ENCODE measurements at regions not wholly inside any gene's neighbourhood (a gene's known extent, or its start where the extent isn't known, plus 50 kb on each side); places are given as distances from the start of the nearest gene placed in this dataset.
"Not testable (repeated sequence)": the region's sequence is repeated elsewhere in the genome, so short reads cannot be mapped to it uniquely, and the experiment has no call there.

GRCh38 chr10:64175271-64175962, 654.2 kb downstream of the REEP3 start:
- DNase-seq (ENCODE audit: low read depth in 2 of 2, low spot score in 1 of 2), result no peak

DNA sequence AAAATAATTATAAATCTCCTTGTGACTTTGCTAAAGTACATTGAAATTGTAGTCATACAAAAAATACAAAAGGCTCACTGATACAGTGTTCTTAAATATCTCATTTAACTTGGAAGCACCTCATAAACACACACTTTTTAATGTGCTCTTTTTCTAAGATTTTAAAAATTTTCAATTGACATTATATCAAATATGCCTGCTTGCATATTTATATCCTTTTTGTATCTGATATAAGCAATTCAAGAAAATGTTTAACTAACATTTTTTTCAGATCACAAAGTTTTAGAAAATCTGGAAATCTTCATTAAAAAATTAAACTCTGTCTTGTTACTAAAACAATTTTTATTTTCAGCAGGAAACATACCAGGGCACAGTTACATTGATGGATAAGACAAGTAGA, 661.5 kb downstream of the REEP3 start:
- DNase-seq (ENCODE audit: low read depth in 2 of 2, low spot score in 1 of 2), result no peak

- DNase-seq (ENCODE audit: low read depth in 2 of 2, low spot score in 1 of 2), result no peak
Observed at GRCh38 chr10:64191286-64191685, 670.1 kb downstream of the REEP3 start.

- DNase-seq (ENCODE audit: low read depth in 2 of 2, low spot score in 1 of 2), result no peak
Observed at GRCh38 chr10:64196638-64197315, 675.6 kb downstream of the REEP3 start.

DNA sequence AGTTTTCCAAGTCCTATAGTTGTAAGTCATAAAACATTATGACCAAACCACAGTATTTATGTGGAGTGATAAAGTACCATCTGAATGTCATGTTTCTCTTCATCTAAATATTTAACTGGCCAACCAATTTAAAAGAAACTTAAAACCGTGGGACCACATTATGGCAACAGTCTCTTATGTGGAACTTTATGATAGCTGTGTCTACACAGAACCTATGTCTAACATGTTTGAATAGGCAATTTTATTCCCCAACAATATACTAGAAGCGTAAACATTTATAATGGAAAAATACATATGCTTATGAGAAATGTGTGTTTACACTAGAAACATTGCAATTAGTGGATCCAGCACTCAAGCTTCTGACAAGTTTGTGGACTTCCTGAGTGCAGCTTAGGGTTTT, 680.7 kb downstream of the REEP3 start:
- DNase-seq (ENCODE audit: low read depth in 2 of 2, low spot score in 1 of 2), result no peak

- not testable (repeated sequence) for DNase-seq (ENCODE audit: low read depth in 2 of 2, low spot score in 1 of 2)
Observed at GRCh38 chr10:64204504-64204903, 683.3 kb downstream of the REEP3 start.

DNA sequence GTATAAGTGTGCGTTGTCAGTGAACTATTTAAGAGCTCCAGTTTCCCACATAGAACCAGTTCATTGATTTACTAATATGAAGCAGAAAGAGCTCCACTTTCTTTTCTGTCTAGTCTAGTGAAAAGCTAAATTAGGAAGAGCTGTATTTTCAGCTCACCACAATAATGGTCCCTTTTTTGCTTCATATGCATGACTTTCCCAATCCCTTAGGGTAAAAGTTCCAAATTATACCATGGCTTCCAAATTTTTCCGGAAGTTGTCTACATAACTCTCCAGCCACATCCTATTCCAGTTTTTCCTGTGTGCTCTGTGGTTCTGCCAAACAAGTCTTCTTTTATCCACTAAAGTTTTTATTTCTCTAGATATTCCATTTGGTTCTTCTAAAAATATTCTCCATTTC, 685.2 kb downstream of the REEP3 start:
- no peak for DNase-seq (ENCODE audit: low read depth in 2 of 2, low spot score in 1 of 2)

- DNase-seq (ENCODE audit: low read depth in 2 of 2, low spot score in 1 of 2), result no peak
Observed at GRCh38 chr10:64209561-64209960, 688.4 kb downstream of the REEP3 start.

DNA sequence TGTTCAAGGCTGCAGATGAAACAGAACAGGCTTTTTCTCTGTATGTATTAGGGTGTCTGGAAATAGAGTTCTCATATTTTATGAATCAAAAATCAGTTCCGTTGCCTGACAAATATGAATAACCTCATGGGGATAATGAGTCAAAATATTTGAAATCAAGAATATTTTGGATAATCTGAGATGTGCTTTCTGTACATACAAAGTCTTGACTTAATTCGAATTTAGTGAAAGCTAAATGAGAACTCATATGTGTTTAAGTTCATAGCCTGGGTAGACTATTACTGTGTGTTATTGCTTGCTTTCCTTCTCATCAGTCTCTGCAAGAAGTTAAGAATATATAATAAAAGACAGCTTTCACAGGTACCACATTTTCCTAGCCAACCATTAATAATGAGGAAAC, 689.0 kb downstream of the REEP3 start:
- DNase-seq (ENCODE audit: low read depth in 2 of 2, low spot score in 1 of 2), result no peak

GRCh38 chr10:64211466-64211865, 690.3 kb downstream of the REEP3 start:
- DNase-seq (ENCODE audit: low read depth in 2 of 2, low spot score in 1 of 2), result no peak

DNA sequence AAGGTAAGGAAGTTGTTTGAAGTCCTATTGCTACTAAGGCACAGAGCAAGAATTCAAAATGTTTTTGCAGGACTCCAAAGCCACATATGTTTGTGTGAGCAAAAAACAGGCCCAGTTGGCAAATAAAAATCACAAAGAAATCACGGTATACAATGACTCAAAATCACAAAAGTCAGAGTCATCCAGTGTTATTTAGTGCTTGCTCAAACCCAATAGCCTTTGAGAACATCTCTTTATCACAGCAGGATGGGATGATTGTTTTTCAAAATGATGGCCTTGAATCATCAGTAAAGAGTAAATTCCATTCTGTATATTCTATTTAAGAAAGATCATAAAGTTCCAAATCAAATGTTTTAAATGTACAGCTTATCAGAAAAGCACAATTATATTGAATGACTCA, 693.9 kb downstream of the REEP3 start:
- no peak for DNase-seq (ENCODE audit: low read depth in 2 of 2, low spot score in 1 of 2)

GRCh38 chr10:64219271-64220025, 698.2 kb downstream of the REEP3 start:
- DNase-seq (ENCODE audit: low read depth in 2 of 2, low spot score in 1 of 2), result no peak

GRCh38 chr10:64234489-64234888, 713.3 kb downstream of the REEP3 start:
- no peak for DNase-seq (ENCODE audit: low read depth in 2 of 2, low spot score in 1 of 2)

GRCh38 chr10:64257704-64258103, 736.5 kb downstream of the REEP3 start:
- DNase-seq (ENCODE audit: low read depth in 2 of 2, low spot score in 1 of 2), result no peak

DNA sequence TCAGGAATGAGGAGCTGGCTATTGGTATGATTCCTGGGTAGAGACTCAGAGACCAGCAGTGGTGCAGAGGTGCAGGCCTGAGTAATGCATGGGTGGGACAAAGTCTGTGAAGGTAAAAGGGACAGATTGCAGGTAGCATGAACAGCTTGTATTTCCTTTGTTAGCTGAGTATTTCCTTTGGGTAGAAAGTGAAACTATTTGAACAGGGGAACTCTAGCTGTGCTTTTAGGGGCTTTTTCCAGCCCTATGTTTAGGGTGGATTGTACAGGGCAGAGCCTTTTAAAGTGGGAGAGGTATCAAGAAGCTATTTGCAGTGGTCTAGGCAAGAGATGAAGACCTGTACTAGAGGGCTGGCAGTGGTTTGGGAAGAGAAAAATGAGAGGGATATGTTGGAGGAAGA, 739.9 kb downstream of the REEP3 start:
- no peak for DNase-seq (ENCODE audit: low read depth in 2 of 2, low spot score in 1 of 2)

GRCh38 chr10:64261676-64262075, 740.5 kb downstream of the REEP3 start:
- DNase-seq (ENCODE audit: low read depth in 2 of 2, low spot score in 1 of 2), result no peak

DNA sequence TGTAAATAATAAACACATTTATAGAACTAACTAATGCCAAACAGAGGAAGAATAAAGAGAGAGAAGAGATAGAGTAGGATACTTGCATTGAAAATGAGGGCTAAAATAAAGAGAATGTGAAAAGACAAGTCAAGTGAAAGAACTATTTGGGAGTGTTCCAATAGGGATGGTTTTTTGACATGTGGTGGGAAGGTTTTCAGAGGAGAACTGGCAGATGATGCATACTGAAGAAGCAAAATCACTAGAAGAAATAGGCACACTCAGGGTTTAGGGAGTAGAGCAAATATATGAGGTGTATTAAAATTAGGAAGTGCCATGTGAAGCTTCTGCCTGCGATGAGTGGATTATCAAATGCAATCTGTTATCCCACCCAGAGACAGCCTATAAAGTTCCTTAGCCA, 744.8 kb downstream of the REEP3 start:
- DNase-seq (ENCODE audit: low read depth in 2 of 2, low spot score in 1 of 2), result no peak

GRCh38 chr10:64271508-64271907, 750.3 kb downstream of the REEP3 start:
- DNase-seq (ENCODE audit: low read depth in 2 of 2, low spot score in 1 of 2), result no peak

GRCh38 chr10:64271983-64272382, 750.8 kb downstream of the REEP3 start:
- no peak for DNase-seq (ENCODE audit: low read depth in 2 of 2, low spot score in 1 of 2)

- no peak for DNase-seq (ENCODE audit: low read depth in 2 of 2, low spot score in 1 of 2)
Observed at GRCh38 chr10:64275001-64275400, 753.8 kb downstream of the REEP3 start.

GRCh38 chr10:64275774-64276173, 754.6 kb downstream of the REEP3 start:
- DNase-seq (ENCODE audit: low read depth in 2 of 2, low spot score in 1 of 2), result no peak

- DNase-seq (ENCODE audit: low read depth in 2 of 2, low spot score in 1 of 2), result no peak
Observed at GRCh38 chr10:64277536-64277935, 756.3 kb downstream of the REEP3 start.

All from stimulated activated CD8-positive, alpha-beta memory T cell treated with anti-CD3 and anti-CD28 coated beads, Interleukin-4, amount 100 ng/mL, for 1 hour (primary cell).